ENCODE measurements at regions not wholly inside any gene's neighbourhood (a gene's known extent, or its start where the extent isn't known, plus 50 kb on each side); places are given as distances from the start of the nearest gene placed in this dataset.

DNA sequence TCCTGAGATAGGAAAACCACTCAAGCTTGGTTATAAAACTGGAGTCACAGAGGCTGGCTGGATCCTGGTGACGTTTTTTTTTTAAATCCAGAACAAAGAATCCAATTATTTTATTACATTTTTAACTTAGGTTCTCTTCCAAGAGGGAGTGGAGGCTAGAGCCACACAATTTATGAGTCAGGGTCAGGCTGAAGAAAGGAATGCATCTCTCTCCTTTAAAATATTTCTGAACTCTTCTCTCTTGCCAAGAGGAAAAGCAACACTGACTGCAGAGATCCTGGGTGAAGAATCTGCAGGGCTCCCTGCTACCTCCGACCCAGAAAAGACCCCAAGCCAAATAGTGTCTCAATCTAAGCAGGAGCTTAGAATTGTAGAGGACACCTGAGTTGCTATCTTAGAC lies 88.5 kb upstream of the SSTR4 start:
- POLR2A ChIA-PET: no interaction called here
- no TSS peak for BruUV-seq (replicated peaks)
- CTCF ChIA-PET: interaction anchor here (0.9 to 1.4 kb wide), 2 partner anchors 10 to 25 kb away, joined by 5 read pairs; no protein-coding TSS in a partner anchor

More for the DNA sequence above, 88.5 kb upstream of the SSTR4 start:
- intact Hi-C loops (cut with micrococcal nuclease; ENCODE audit: unreplicated experiment): no loop called here
- Histone ChIP-seq H3K9me3 (replicated peaks; ENCODE audit: control insufficient read depth, insufficient read depth, low read length) (no peaks in the 10 kb centered on the region), H2AFZ (ENCODE audit: control insufficient read depth, low read depth, low read length) (no peak overlapping the region), H3K27me3 (replicated peaks in 1 of 2; ENCODE audit: control insufficient read depth in 2 of 2, insufficient read depth in 2 of 2, low read length in 1 of 2) (peaks cover 0 to 2% of the 10 kb centered on the region in 2 experiments; a peak in 1 of 4 replicates), H3K79me2 (ENCODE audit: control insufficient read depth, insufficient read depth, low read length) (no peaks in the 10 kb centered on the region), H4K20me1 (ENCODE audit: control insufficient read depth, insufficient read depth) (no peaks in the 10 kb centered on the region), H3K4me1 (ENCODE audit: control insufficient read depth, insufficient read depth, low read length) (no peaks in the 10 kb centered on the region), H3K4me2 (ENCODE audit: control insufficient read depth, insufficient read depth) (no peak overlapping the region), H3K36me3 (ENCODE audit: control insufficient read depth in 2 of 2, insufficient read depth in 2 of 2, low read length in 1 of 2) (no peaks in the 10 kb centered on the region), H3K9ac (ENCODE audit: control insufficient read depth, insufficient read depth, low read length) (no peak overlapping the region), H3K4me3 (no peak overlapping the region), H3K27ac (ENCODE audit: control insufficient read depth, insufficient read depth) (no peak overlapping the region)
- in situ Hi-C loops (cut with MboI): no loop called here
- DNase-seq (ENCODE audit: low read depth, low spot score) (no peak), ATAC-seq (no peak), FAIRE-seq (no peak)
- WGBS (ENCODE audit: insufficient coverage, insufficient replicate concordance, low lambda C conversion rate, missing lambda C conversion rate): 16% methylated on average over 2 of the region's 2 CpGs
- TF ChIP-seq HSF1 (IDR thresholded peaks at IDR 0.05; ENCODE audit: low read depth, low read length): no peak
- no peak for TF ChIP-seq SREBF2 (IDR thresholded peaks at IDR 0.05; ENCODE audit: low read length)
- no peak for TF ChIP-seq SMC3 (IDR thresholded peaks at IDR 0.05; ENCODE audit: borderline replicate concordance, low read length)
- no peak for TF ChIP-seq MYC (IDR thresholded peaks at IDR 0.05; ENCODE audit: insufficient read depth, insufficient read length, insufficient replicate concordance, low read length, severe bottlenecking)
- no peak for TF ChIP-seq ZNF592 (IDR thresholded peaks at IDR 0.05)
- TF ChIP-seq MEF2A (IDR thresholded peaks at IDR 0.05; ENCODE audit: insufficient read depth, low read depth, low read length): no peak
- TF ChIP-seq HDGF (IDR thresholded peaks at IDR 0.05): no peak
- TF ChIP-seq, protein P1, sequence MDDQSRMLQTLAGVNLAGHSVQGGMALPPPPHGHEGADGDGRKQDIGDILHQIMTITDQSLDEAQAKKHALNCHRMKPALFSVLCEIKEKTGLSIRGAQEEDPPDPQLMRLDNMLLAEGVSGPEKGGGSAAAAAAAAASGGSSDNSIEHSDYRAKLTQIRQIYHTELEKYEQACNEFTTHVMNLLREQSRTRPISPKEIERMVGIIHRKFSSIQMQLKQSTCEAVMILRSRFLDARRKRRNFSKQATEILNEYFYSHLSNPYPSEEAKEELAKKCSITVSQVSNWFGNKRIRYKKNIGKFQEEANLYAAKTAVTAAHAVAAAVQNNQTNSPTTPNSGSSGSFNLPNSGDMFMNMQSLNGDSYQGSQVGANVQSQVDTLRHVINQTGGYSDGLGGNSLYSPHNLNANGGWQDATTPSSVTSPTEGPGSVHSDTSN (IDR thresholded peaks at IDR 0.05; ENCODE audit: insufficient replicate concordance, low read depth, low read length): no peak
- TF ChIP-seq SIX5 (IDR thresholded peaks at IDR 0.05; ENCODE audit: low read depth, low read length, severe bottlenecking): no peak
- SMC1A ChIA-PET (ENCODE audit: uncharacterized antibody, unreplicated experiment): no interaction called here
- RAD21 ChIA-PET (ENCODE audit: unreplicated experiment): no interaction called here

All from GM12878 (cell line).